Upper lobe of left lung (tissue), 4 donors: ENCODE measurements at regions not wholly inside any gene's neighbourhood (a gene's known extent, or its start where the extent isn't known, plus 50 kb on each side); places are given as distances from the start of the nearest gene placed in this dataset.

ENCODE experiments used
- EP300 ChIP-seq, 4 donors: sonication (generic); formaldehyde crosslinking; IDR thresholded peaks; one replicate each; pipeline ENCODE4 v1.5.1; 2017; ENCODE audit warnings: antibody characterized with exemption in 4 of 4, control low read depth in 2 of 4
- POLR2A ChIP-seq, 4 donors: fragments of 450-650 bp; IDR thresholded peaks; one replicate each; pipeline ENCODE4 v1.5.1; 2016 to 2017; ENCODE audit warnings: antibody characterized with exemption in 4 of 4, mild to moderate bottlenecking in 2 of 4
- TF ChIP-seq, protein P1 (sequence below), 6 experiments: fragments of 450-650 bp in 4 of 6; fragments of 200-600 bp in 2 of 6; sonication (generic) in 2 of 6; IDR thresholded peaks; one replicate each; pipeline ENCODE4 v1.5.1; 2016 to 2019; ENCODE audit warnings: antibody characterized with exemption in 6 of 6

DNA sequence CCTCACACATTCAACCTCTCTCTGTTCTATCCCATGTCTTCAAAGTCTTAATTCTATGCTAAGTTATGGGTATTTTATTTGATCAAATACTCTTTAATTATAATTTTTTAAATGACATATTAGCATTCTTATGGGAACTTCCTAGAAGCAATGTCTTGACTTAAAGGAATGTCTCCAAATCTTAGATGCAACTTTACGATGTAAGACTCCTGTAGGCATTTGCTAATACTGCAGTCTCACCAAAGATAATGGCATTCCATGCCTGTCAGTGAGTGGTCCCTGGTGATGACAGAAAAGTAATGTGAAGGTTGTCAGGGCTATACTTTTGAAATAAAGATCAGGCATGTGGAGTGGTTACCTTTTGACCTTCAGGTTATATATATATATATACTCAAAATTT, 1654.2 kb upstream of the WWC1 start:
- TF ChIP-seq EP300 (IDR thresholded peaks at IDR 0.05) (no peak), POLR2A (IDR thresholded peaks at IDR 0.05) (no peak)
- TF ChIP-seq, protein P1, sequence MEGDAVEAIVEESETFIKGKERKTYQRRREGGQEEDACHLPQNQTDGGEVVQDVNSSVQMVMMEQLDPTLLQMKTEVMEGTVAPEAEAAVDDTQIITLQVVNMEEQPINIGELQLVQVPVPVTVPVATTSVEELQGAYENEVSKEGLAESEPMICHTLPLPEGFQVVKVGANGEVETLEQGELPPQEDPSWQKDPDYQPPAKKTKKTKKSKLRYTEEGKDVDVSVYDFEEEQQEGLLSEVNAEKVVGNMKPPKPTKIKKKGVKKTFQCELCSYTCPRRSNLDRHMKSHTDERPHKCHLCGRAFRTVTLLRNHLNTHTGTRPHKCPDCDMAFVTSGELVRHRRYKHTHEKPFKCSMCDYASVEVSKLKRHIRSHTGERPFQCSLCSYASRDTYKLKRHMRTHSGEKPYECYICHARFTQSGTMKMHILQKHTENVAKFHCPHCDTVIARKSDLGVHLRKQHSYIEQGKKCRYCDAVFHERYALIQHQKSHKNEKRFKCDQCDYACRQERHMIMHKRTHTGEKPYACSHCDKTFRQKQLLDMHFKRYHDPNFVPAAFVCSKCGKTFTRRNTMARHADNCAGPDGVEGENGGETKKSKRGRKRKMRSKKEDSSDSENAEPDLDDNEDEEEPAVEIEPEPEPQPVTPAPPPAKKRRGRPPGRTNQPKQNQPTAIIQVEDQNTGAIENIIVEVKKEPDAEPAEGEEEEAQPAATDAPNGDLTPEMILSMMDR (IDR thresholded peaks at IDR 0.05): no peak
